Suprapubic skin (tissue), 4 donors: ENCODE measurements at regions not wholly inside any gene's neighbourhood (a gene's known extent, or its start where the extent isn't known, plus 50 kb on each side); places are given as distances from the start of the nearest gene placed in this dataset.

Experiments
- EP300 ChIP-seq: sonication (generic); formaldehyde crosslinking; IDR thresholded peaks from one replicate; pipeline ENCODE4 v1.6.1; 2017; ENCODE audit warnings: antibody characterized with exemption
- POLR2A ChIP-seq, 2 donors: fragments of 450-650 bp; IDR thresholded peaks; one replicate each; pipeline ENCODE4 v1.6.1; 2017; ENCODE audit warnings: antibody characterized with exemption in 2 of 2, mild to moderate bottlenecking in 2 of 2, moderate library complexity in 2 of 2
- POLR2AphosphoS5 ChIP-seq, 3 donors: sonication (generic); formaldehyde crosslinking; IDR thresholded peaks; one replicate each; pipeline ENCODE4 v1.6.1; 2017; ENCODE audit warnings: antibody characterized with exemption in 3 of 3
- TF ChIP-seq, protein P1 (sequence below), 2 donors: fragments of 200-600 bp in 1 of 2; fragments of 450-650 bp in 1 of 2; sonication (generic) in 1 of 2; IDR thresholded peaks; one replicate each; pipeline ENCODE4 v1.5.1; 2016 to 2019; ENCODE audit warnings: antibody characterized with exemption in 2 of 2, mild to moderate bottlenecking in 1 of 2, moderate library complexity in 1 of 2

DNA sequence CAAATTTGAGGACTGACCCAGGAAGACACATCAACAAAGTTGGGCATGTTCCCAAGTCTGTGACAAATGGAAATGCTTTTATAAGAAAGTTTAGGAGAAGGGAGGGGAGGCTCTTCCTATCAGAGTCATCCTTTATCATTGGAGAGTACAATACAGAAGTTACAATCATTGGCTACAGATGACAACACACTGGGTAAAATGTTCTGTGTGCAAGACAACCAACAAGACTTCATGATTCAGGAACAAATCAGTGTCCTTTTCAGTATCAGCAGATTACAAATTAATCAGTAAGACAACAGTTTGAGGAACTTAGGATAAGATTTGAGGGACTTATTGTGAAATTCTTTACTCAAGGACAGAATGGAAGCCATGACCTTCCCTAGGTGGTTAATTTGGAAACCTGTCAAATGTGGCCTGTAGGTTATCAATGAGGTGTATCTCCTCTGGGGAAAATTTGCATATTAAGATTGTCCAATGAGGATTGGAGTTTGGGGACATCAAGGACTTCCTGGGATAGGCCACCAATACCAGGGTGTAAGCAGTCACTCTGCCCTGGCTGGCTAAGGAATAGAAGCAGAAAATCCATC, 274.4 kb upstream of the RORA start:
- TF ChIP-seq POLR2A (IDR thresholded peaks at IDR 0.05) (no peak), EP300 (no peak), POLR2AphosphoS5 (IDR thresholded peaks at IDR 0.05) (no peak)
- TF ChIP-seq, protein P1, sequence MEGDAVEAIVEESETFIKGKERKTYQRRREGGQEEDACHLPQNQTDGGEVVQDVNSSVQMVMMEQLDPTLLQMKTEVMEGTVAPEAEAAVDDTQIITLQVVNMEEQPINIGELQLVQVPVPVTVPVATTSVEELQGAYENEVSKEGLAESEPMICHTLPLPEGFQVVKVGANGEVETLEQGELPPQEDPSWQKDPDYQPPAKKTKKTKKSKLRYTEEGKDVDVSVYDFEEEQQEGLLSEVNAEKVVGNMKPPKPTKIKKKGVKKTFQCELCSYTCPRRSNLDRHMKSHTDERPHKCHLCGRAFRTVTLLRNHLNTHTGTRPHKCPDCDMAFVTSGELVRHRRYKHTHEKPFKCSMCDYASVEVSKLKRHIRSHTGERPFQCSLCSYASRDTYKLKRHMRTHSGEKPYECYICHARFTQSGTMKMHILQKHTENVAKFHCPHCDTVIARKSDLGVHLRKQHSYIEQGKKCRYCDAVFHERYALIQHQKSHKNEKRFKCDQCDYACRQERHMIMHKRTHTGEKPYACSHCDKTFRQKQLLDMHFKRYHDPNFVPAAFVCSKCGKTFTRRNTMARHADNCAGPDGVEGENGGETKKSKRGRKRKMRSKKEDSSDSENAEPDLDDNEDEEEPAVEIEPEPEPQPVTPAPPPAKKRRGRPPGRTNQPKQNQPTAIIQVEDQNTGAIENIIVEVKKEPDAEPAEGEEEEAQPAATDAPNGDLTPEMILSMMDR (IDR thresholded peaks at IDR 0.05), result no peak
